SW480 (cell line): ENCODE measurements at regions not wholly inside any gene's neighbourhood (a gene's known extent, or its start where the extent isn't known, plus 50 kb on each side); places are given as distances from the start of the nearest gene placed in this dataset.

Experiments
- DNase-seq: peaks from one replicate; pipeline ENCODE4 v3.0.0-alpha.2; 2016; ENCODE audit warnings: low spot score

DNA sequence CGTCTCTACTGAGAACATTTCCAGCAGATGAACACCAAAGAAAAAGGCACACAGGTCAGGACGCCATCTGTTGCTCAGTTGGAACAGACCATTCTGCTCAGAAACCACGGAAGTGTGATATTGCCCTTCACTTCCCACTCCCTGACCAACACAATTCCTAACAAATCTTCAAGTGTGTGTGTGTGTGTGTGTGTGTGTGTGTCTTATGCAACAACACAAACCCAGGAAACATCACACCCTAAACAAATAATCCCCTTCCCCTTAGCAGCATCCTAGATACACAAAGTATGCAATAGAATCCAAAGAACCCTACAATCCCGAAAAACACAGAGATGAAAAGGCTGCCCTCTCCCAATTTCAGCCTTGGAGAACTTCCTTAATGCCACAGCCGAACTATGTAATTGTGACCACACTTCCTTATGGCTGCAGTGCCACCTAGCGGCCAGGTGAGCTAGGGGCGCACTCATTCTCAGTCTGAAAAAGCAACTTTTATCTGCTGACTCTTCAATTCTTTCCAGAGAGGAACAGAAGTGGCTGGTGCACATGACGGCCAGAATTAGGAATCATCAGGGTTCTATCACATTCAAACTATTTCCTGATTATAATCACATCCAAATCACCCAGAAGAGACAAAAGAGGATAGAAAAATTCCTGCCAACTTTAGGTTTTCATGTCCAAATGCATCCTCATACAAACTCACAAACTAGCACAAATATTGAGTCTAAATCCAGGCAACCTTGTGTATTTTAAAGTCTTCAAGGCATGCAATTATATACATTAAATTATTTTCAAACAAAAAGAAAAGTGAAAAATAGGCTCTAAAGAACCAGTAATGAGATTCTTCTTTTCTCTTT is 164.9 kb downstream of the DHX15 start:
- DNase-seq = peak; percentile 54

- DNase-seq = no peak
Measured at GRCh38 chr4:24417206-24417605, 167.1 kb downstream of the DHX15 start.

DNA sequence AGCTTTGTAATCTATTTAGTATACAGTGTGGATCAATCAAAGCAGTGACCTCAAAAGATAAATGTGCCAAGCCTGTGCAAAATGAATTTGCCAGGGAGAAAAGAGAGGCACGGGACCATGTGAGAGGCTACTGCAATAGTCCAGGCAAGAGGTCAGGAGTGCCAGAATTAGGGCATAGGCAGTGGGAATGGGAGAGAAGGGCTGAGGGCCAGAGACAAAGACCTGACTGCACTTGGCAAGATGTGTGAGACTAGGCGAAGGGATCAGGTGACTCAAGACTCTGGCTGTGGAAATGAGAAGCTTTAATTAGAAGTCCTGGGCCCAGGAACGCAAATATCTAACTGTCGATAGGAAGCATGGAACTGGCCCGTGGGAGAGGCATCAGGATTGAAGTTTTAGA is 168.1 kb downstream of the DHX15 start:
- no peak for DNase-seq

DNA sequence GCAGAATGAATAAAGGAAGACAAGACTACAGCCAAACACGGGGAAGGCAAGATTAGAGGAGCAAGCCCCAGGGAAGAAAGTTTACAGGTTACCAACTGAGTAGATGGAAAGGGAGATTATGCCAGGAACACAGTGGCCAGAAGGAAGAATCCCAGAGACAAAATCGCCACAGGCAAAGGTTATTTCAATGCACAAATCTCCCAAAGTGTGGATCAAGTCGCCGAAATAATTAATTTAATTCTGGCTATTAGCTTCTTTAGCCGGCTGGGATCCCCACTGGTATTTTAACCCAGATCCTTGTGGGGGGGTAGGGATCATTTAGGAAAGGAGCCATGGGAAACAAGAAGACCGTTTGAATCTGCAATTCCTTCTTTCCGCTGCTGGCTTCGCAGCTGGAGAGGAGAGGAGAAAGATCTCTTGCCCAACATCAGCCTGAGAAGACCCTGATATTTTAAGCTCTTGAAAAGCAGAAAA is 171.0 kb downstream of the DHX15 start:
- DNase-seq = no peak

- DNase-seq = no peak
Measured at GRCh38 chr4:24411806-24412205, 172.5 kb downstream of the DHX15 start.

DNA sequence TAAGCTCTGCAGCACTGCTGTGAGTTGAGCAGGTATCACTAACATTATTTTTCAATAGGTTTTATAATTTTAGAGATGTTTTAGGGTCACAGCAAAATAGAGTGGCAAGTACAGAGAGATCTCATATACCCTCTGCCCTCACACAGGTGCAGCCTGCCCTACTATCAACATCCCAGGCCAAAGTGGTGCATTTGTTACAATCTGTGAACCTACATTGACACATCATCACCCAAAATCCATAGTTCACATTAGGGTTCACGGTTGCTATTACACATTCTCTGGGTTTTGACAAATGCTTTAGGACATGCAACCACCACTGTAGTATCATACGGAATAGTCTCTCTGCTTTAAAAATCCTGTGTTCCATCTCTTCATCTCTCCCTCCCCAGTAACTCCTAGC is 173.1 kb downstream of the DHX15 start:
- no peak for DNase-seq

- DNase-seq = no peak
Measured at GRCh38 chr4:24408640-24409039, 175.7 kb downstream of the DHX15 start.

GRCh38 chr4:24405926-24406325 is 178.4 kb downstream of the DHX15 start:
- no peak for DNase-seq

- no peak for DNase-seq
Measured at GRCh38 chr4:24405341-24405740, 179.0 kb downstream of the DHX15 start.

DNA sequence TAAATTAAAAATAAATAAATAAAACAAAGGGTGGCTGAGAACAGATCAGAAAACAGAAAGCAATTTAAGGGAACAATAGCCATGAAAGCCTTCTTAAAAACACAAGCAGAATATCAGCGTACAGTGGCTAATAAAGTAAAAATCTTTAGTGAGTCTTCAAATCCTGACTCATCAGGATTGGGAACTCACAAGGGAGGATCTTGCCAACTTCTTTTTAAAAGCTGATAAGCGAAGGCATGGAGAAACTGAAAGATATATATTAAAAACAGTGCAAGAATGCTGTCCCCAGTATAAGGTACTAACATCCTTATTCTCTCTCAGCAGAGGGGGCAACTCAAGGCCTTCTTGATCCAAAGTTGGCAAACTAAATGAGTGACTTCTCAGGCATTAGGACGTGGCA is 180.1 kb downstream of the DHX15 start:
- DNase-seq = no peak

DNA sequence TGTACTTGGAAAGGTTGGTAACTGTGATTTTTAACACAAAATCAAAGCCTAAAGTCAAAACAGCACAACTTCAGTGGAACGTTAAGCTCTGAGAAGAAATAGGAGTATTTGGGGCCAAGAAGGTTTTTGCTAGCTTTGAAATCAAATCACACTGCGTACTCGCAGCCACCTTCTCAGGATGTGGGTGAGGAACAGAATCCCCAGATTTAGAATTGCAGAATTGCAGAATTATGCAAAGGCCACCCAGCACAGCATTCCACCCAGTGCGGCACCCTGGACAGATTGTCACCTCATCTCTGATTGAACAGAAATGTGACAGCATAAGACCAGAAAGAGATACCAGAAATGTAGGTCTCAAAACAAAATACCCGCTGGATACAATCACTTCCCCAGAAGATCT is 181.1 kb downstream of the DHX15 start:
- no peak for DNase-seq

- DNase-seq = no peak
Measured at GRCh38 chr4:24400537-24400936, 183.8 kb downstream of the DHX15 start.

- DNase-seq = no peak
Measured at GRCh38 chr4:24396988-24397387, 187.4 kb downstream of the DHX15 start.

- no peak for DNase-seq
Measured at GRCh38 chr4:24395937-24396336, 188.4 kb downstream of the DHX15 start.

GRCh38 chr4:24394041-24394440 is 190.3 kb downstream of the DHX15 start:
- no peak for DNase-seq

- DNase-seq = no peak
Measured at GRCh38 chr4:24392613-24393012, 191.7 kb downstream of the DHX15 start.

- peak; percentile 35 for DNase-seq
Measured at GRCh38 chr4:24382381-24382780, 202.0 kb downstream of the DHX15 start.

DNA sequence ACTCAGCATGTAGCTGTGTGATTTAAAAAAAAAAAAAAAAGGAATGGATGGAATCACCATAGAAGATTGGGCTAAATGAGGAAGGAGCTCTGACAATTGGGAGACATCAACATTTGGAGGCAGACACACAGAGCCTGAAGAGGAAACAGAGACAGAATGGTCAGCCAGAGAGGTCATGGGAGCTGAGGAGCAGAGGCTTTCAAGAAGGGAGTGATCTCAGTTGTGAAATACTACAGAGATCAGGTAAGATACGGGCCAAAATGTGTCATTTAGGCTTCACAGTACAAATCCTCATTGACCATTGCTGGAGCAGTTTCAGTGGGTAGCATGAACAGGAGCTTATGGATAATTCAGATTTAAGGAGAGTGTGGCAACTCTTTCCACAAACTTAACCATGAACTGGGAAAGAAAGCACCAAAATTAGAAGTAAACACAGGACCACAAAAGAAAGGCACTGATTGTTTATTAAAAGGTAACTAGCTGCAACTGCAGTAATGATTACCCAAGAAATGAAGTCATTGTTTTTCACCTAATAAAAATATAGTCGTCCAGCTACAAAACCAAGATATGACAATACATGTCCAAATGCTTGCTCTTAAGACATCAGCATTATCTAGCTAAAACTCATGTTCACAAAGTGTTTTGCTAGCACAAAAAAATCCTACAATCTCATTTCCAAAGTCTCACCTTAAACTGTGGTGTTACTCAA is 203.2 kb downstream of the DHX15 start:
- DNase-seq = no peak

GRCh38 chr4:24373704-24374103 is 210.7 kb downstream of the DHX15 start:
- DNase-seq = no peak

DNA sequence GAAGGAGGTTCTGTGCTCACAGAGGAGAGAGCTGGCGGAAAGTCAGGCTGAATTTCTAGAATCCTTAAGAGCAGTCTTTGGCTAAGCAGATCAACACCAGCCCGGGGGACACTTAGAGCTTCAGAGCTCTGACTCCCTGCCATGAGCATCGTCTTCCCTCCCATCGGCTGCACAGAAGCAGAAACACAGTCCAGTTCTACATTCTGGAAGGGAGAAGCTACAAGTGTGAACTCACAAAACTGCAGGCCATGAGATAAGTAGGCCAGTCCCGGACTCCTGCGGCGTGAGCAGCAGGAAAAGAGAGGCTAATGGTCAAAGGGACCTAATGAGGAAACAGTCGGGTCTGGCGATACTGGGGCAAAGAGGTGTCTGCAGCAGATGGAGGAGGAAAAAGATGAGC is 211.5 kb downstream of the DHX15 start:
- no peak for DNase-seq

- no peak for DNase-seq
Measured at GRCh38 chr4:24372341-24372740, 212.0 kb downstream of the DHX15 start.

DNA sequence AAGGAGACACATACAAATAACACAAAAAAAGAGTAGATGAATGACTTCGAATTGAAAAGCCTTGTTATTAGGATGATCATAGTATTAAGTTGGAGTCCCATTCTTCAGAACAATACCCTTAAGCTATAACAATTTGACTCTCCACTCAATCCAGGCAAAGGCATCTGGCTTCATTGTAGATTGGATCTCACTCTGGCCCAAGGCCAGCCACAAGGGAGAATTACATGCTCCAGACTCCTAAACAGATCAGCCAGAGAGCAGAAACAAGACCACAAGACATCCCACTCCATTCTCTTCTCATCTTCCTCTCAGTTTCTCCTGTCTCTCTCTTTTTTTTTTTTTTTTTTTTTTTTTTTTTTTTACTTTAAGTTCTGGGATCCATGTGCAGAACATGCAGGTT is 213.9 kb downstream of the DHX15 start:
- no peak for DNase-seq

DNA sequence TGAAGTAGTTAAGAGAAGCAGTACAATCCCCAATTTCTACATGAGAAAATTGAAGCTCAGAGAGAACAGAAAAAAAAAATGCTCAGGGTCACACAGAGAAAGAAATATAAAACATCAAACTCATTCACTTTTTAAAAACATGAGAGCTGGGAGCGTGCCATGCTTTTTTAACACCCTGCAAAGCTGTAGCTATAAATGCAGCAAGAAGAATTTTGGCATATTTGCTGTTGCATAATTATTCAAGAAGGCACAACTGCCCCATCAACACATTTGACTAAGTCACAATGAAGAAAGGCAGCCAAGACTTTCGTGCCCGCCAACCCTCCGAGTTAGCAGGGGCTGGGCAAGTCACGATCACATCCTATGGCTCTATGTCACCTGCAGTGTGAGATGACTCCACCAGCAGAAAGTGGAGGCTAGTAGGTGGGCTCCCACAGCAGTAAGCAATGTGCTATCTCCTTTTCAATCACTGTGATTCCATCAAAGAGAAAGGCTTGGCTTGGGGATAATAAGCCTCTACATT is 214.8 kb downstream of the DHX15 start:
- no peak for DNase-seq
